GM19023 (cell line): ENCODE measurements at regions not wholly inside any gene's neighbourhood (a gene's known extent, or its start where the extent isn't known, plus 50 kb on each side); places are given as distances from the start of the nearest gene placed in this dataset.
"Not testable (repeated sequence)": the region's sequence is repeated elsewhere in the genome, so short reads cannot be mapped to it uniquely, and the experiment has no call there.

Experiments used
- ATAC-seq: cut with Tn5 transposase; IDR thresholded peaks from one replicate; pipeline ENCODE4 v1.9.1; 2021; ENCODE audit warnings: mild to moderate bottlenecking, moderate library complexity; ENCODE audit not compliant: unreplicated experiment

GRCh38 chr7:86592185-86592584 lies 51.5 kb upstream of the GRM3 start:
- no peak for ATAC-seq

- no peak for ATAC-seq
These were observed 69.7 kb upstream of the GRM3 start for GRCh38 chr7:86574006-86574405.

- no peak for ATAC-seq
These were observed 84.8 kb upstream of the GRM3 start for GRCh38 chr7:86558680-86559501.

- no peak for ATAC-seq
These were observed 109.1 kb upstream of the GRM3 start for GRCh38 chr7:86534641-86535040.

- no peak for ATAC-seq
These were observed 139.5 kb upstream of the GRM3 start for GRCh38 chr7:86504229-86504628.

- ATAC-seq, result no peak
These were observed 143.7 kb upstream of the GRM3 start for GRCh38 chr7:86499986-86500385.

GRCh38 chr7:86485827-86486226 lies 157.9 kb upstream of the GRM3 start:
- no peak for ATAC-seq

GRCh38 chr7:86479144-86479543 lies 164.6 kb upstream of the GRM3 start:
- ATAC-seq, result no peak

- ATAC-seq, result no peak
These were observed 166.3 kb upstream of the GRM3 start for GRCh38 chr7:86477343-86477935.

- no peak for ATAC-seq
These were observed 172.9 kb upstream of the GRM3 start for GRCh38 chr7:86470763-86471162.

- ATAC-seq, result peak; percentile 98
These were observed 173.9 kb upstream of the GRM3 start for GRCh38 chr7:86469680-86470295.

- no peak for ATAC-seq
These were observed 189.0 kb upstream of the GRM3 start for GRCh38 chr7:86454753-86455152.

- ATAC-seq, result no peak
These were observed 190.3 kb upstream of the GRM3 start for GRCh38 chr7:86453454-86453853.

- ATAC-seq, result no peak
These were observed 194.9 kb upstream of the GRM3 start for GRCh38 chr7:86448856-86449255.

- ATAC-seq, result no peak
These were observed 198.4 kb upstream of the GRM3 start for GRCh38 chr7:86445285-86445684.

- no peak for ATAC-seq
These were observed 199.5 kb upstream of the GRM3 start for GRCh38 chr7:86444245-86444644.

GRCh38 chr7:86440420-86440819 lies 203.3 kb upstream of the GRM3 start:
- ATAC-seq, result not testable (repeated sequence)

GRCh38 chr7:86437951-86438450 lies 205.7 kb upstream of the GRM3 start:
- no peak for ATAC-seq

- ATAC-seq, result no peak
These were observed 211.9 kb upstream of the GRM3 start for GRCh38 chr7:86431761-86432160.

GRCh38 chr7:86411814-86412213 lies 231.9 kb upstream of the GRM3 start:
- ATAC-seq, result no peak

- ATAC-seq, result no peak
These were observed 236.4 kb upstream of the GRM3 start for GRCh38 chr7:86407291-86407690.

- no peak for ATAC-seq
These were observed 251.9 kb upstream of the GRM3 start for GRCh38 chr7:86391813-86392212.
